Kidney (tissue), 13 donors: ENCODE measurements at regions not wholly inside any gene's neighbourhood (a gene's known extent, or its start where the extent isn't known, plus 50 kb on each side); places are given as distances from the start of the nearest gene placed in this dataset.

Experiments
- DNase-seq, 5 donors: peaks; one replicate each; pipeline ENCODE4 v3.0.0-alpha.2; 2013 to 2020
- FAIRE-seq: peaks from 2 replicates; lab custom pipeline; 2012; peaks lifted over from hg19 to GRCh38; lab: Jason Lieb, UNC
- H3K27ac ChIP-seq, 2 donors: one replicate each; pipeline ENCODE4 v1.7.0; 2013; ENCODE audit warnings: low read depth in 2 of 2, low read length in 2 of 2, inconsistent platforms in 1 of 2
- H3K27me3 ChIP-seq: one replicate; pipeline ENCODE4 v1.7.1; 2013; ENCODE audit warnings: low read length, inconsistent platforms; ENCODE audit not compliant: control insufficient read depth, insufficient read depth
- H3K36me3 ChIP-seq, 3 donors: one replicate each; pipeline versions ENCODE4 v1.7.0 to v1.7.1; 2013; ENCODE audit warnings: low read length in 3 of 3, control low read depth in 1 of 3, inconsistent platforms in 1 of 3; ENCODE audit not compliant: insufficient read depth in 3 of 3, control insufficient read depth in 2 of 3
- H3K4me1 ChIP-seq, 3 donors: one replicate each; pipeline versions ENCODE4 v1.7.0 to v1.7.1; 2013; ENCODE audit warnings: low read length in 3 of 3, inconsistent platforms in 1 of 3, low read depth in 1 of 3; ENCODE audit not compliant: control insufficient read depth in 2 of 3, insufficient read depth in 2 of 3
- H3K4me3 ChIP-seq, 3 donors: one replicate each; pipeline versions ENCODE4 v1.7.0 to v1.8.1; 2013; ENCODE audit warnings: low read length in 3 of 3, control low read depth in 1 of 3, inconsistent platforms in 1 of 3
- H3K9ac ChIP-seq, 3 donors: one replicate each; pipeline versions ENCODE4 v1.7.0 to v1.7.1; 2013; ENCODE audit warnings: low read length in 3 of 3, control low read depth in 1 of 3, inconsistent platforms in 1 of 3
- H3K9me3 ChIP-seq, 3 donors: one replicate each; pipeline versions ENCODE4 v1.7.0 to v1.7.1; 2013; ENCODE audit warnings: low read length in 3 of 3, control low read depth in 1 of 3, inconsistent platforms in 1 of 3; ENCODE audit not compliant: control insufficient read depth in 2 of 3, insufficient read depth in 1 of 3
- CTCF ChIP-seq: IDR thresholded peaks from 3 replicates; pipeline ENCODE4 v1.5.1; 2012; ENCODE audit warnings: mild to moderate bottlenecking, moderate library complexity, borderline replicate concordance; ENCODE audit not compliant: insufficient read depth; ENCODE audit errors: extremely low read depth
- intact Hi-C: fragments of 100-400 bp; cut with DNase I; formaldehyde crosslinking; loops from one replicate; pipeline ENCODE4 v1.11.1; 2022
- donor health status: control.
- donor health status: control.
- donor health status: control.
- donor health status: control.
- donor health status: control.
- donor health status: DM: yes; HTN: yes; CAD: no.
- donor health status: Normal renal cell carcinoma (clear cell type).

- intact Hi-C loops, result no loop called here
- H3K4me1 ChIP-seq, result no peaks in the 10 kb centered on the region
- no peaks in the 10 kb centered on the region for H3K27me3 ChIP-seq
- H3K36me3 ChIP-seq, result no peaks in the 10 kb centered on the region
- H3K9ac ChIP-seq, result no peak overlapping the region
- FAIRE-seq (no peak), DNase-seq (peak in 2 of 5 donors; percentile 3 to 54)
- H3K9me3 ChIP-seq, result no peaks in the 10 kb centered on the region
- no peak overlapping the region for H3K27ac ChIP-seq
- no peak for TF ChIP-seq CTCF
- H3K4me3 ChIP-seq, result no peak overlapping the region
Measured at GRCh38 chr2:41621563-41621962, 426.3 kb upstream of the PKDCC start.

GRCh38 chr2:41622301-41622700, 425.5 kb upstream of the PKDCC start:
- no peak overlapping the region for H3K4me3 ChIP-seq
- FAIRE-seq (no peak), DNase-seq (no peak)
- no peak overlapping the region for H3K27ac ChIP-seq
- no peaks in the 10 kb centered on the region for H3K36me3 ChIP-seq
- intact Hi-C loops, result no loop called here
- H3K9me3 ChIP-seq, result no peaks in the 10 kb centered on the region
- no peak for TF ChIP-seq CTCF
- no peaks in the 10 kb centered on the region for H3K27me3 ChIP-seq
- no peak overlapping the region for H3K9ac ChIP-seq
- no peaks in the 10 kb centered on the region for H3K4me1 ChIP-seq

- DNase-seq (no peak), FAIRE-seq (no peak)
- no peaks in the 10 kb centered on the region for H3K36me3 ChIP-seq
- H3K27ac ChIP-seq, result no peak overlapping the region
- intact Hi-C loops, result no loop called here
- no peaks in the 10 kb centered on the region for H3K9me3 ChIP-seq
- no peak for TF ChIP-seq CTCF
- H3K4me3 ChIP-seq, result no peak overlapping the region
- no peaks in the 10 kb centered on the region for H3K4me1 ChIP-seq
- H3K9ac ChIP-seq, result no peak overlapping the region
- no peaks in the 10 kb centered on the region for H3K27me3 ChIP-seq
Measured at GRCh38 chr2:41626936-41627335, 420.9 kb upstream of the PKDCC start.

- DNase-seq, result no peak
- H3K36me3 ChIP-seq, result no peaks in the 10 kb centered on the region
- FAIRE-seq, result no peak
Measured at GRCh38 chr2:41634686-41635085, 413.1 kb upstream of the PKDCC start.

More at GRCh38 chr2:41634686-41635085, 413.1 kb upstream of the PKDCC start:
- Histone ChIP-seq H3K4me3 (no peak overlapping the region), H3K4me1 (no peaks in the 10 kb centered on the region), H3K27ac (no peak overlapping the region), H3K9me3 (no peaks in the 10 kb centered on the region), H3K9ac (no peak overlapping the region), H3K27me3 (no peaks in the 10 kb centered on the region)
- intact Hi-C loops, result no loop called here
- no peak for TF ChIP-seq CTCF
